Lung (tissue), 11 donors: ENCODE measurements at regions not wholly inside any gene's neighbourhood (a gene's known extent, or its start where the extent isn't known, plus 50 kb on each side); places are given as distances from the start of the nearest gene placed in this dataset.

Experiments used
- ATAC-seq: fragments of 200-7000 bp; cut with Tn5 transposase; one replicate; pipeline ENCODE4 v1.9.1; 2020; ENCODE audit warnings: moderate number of reproducible peaks; ENCODE audit not compliant: insufficient read depth, low FRiP score
- DNase-seq, 3 donors: peaks; one replicate each; pipeline ENCODE4 v3.0.0-alpha.2; 2013 to 2017
- H3K27ac ChIP-seq, 2 donors: one replicate each; pipeline ENCODE4 v1.5.1; 2013; ENCODE audit warnings: mild to moderate bottlenecking in 2 of 2, moderate library complexity in 2 of 2, control low read depth in 1 of 2, inconsistent platforms in 1 of 2, low read depth in 1 of 2, low read length in 1 of 2
- H3K27me3 ChIP-seq, 3 donors: one replicate each; pipeline ENCODE4 v1.5.1; 2013; ENCODE audit warnings: low read length in 2 of 3; ENCODE audit not compliant: control insufficient read depth in 3 of 3, insufficient read depth in 3 of 3
- H3K36me3 ChIP-seq, 4 donors: one replicate each; pipeline ENCODE4 v1.5.1; 2013; ENCODE audit warnings: low read length in 4 of 4, mild to moderate bottlenecking in 1 of 4, moderate library complexity in 1 of 4; ENCODE audit not compliant: control insufficient read depth in 4 of 4, insufficient read depth in 4 of 4
- H3K4me1 ChIP-seq, 5 donors: one replicate each; pipeline ENCODE4 v1.5.1; 2013; ENCODE audit warnings: low read length in 5 of 5, mild to moderate bottlenecking in 2 of 5, moderate library complexity in 1 of 5; ENCODE audit not compliant: control insufficient read depth in 5 of 5, insufficient read depth in 5 of 5
- H3K4me3 ChIP-seq: one replicate; pipeline ENCODE4 v1.5.1; 2013; ENCODE audit warnings: mild to moderate bottlenecking, control low read depth, moderate library complexity
- H3K9ac ChIP-seq, 2 donors: one replicate each; pipeline ENCODE4 v1.5.1; 2013; ENCODE audit warnings: low read length in 2 of 2, control low read depth in 1 of 2; ENCODE audit not compliant: insufficient read depth in 1 of 2
- H3K9me3 ChIP-seq, 4 donors: one replicate each; pipeline ENCODE4 v1.5.1; 2013; ENCODE audit warnings: low read length in 3 of 4, mild to moderate bottlenecking in 1 of 4, moderate library complexity in 1 of 4; ENCODE audit not compliant: control insufficient read depth in 4 of 4, insufficient read depth in 3 of 4
- WGBS, 2 donors: extraction: QIAGEN DNeasy Blood & Tissue Kit; methylation state at CpG; one replicate each; pipeline ENCODE4 v1.1.7; 2013; 5-methylcytosine and 5-hydroxymethylcytosine counted together
- TF ChIP-seq, protein P1 (sequence below): IDR thresholded peaks from 2 replicates; pipeline ENCODE4 v1.5.1; 2012; ENCODE audit warnings: mild to moderate bottlenecking; ENCODE audit errors: control extremely low read depth, extremely low read depth
- donor health status: control.
- donor health status: control.
- donor health status: Bipolar disorder and iron deficiency.
- donor health status: healthy.
- donor health status: DM: yes; HTN: yes; CAD: no.

DNA sequence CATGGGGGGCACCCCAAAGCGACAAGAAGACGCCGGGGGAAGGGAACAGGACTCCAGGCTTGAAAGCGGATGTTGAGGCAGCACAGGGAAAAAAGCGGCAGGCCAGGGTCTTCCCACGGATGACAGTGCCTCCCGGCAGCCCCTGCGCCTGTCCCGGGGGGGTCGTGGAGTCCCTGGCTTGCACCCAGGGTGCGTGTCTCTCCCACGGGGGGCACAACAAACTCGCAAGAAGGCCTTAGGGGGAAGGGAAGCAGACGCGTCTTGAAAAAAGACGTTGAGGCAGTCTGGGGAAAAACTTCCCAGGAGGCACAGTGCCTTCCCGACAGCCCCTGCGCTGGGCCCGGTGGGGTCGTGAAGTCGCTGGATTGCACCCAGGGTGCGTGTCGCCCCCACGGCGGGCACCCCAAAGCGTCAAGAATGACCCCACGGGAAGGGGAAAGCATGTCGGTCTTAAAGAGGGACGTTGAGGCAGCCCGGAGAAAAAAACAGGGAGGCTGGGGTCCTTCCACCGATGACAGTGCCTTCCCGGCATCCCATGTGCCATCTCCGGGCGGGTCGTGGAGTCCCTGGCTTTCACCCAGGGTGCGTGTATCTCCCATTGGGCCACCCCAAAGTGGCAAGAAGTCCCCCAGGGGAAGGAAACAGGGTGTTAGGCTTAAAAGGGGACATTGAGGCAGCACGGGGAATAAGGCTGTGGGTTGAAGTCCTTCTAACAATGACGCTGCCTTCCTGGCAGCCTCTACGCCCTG lies 159.9 kb upstream of the ALG10B start:
- TF ChIP-seq, protein P1, sequence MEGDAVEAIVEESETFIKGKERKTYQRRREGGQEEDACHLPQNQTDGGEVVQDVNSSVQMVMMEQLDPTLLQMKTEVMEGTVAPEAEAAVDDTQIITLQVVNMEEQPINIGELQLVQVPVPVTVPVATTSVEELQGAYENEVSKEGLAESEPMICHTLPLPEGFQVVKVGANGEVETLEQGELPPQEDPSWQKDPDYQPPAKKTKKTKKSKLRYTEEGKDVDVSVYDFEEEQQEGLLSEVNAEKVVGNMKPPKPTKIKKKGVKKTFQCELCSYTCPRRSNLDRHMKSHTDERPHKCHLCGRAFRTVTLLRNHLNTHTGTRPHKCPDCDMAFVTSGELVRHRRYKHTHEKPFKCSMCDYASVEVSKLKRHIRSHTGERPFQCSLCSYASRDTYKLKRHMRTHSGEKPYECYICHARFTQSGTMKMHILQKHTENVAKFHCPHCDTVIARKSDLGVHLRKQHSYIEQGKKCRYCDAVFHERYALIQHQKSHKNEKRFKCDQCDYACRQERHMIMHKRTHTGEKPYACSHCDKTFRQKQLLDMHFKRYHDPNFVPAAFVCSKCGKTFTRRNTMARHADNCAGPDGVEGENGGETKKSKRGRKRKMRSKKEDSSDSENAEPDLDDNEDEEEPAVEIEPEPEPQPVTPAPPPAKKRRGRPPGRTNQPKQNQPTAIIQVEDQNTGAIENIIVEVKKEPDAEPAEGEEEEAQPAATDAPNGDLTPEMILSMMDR, result no peak
- Histone ChIP-seq H3K4me3 (no peak overlapping the region), H3K9ac (no peak overlapping the region), H3K9me3 (peaks cover 0 to 4% (median 0%) of the 10 kb centered on the region in 4 donors), H3K27me3 (no peaks in the 10 kb centered on the region), H3K27ac (no peak overlapping the region), H3K36me3 (no peaks in the 10 kb centered on the region), H3K4me1 (no peaks in the 10 kb centered on the region)
- WGBS, 2 donors, result 85 to 90% methylated on average over 36 to 39 of the region's 39 CpGs
- DNase-seq (no peak), ATAC-seq (no peak)

- Histone ChIP-seq H3K4me3 (no peak overlapping the region), H3K9ac (no peak overlapping the region), H3K36me3 (no peaks in the 10 kb centered on the region), H3K9me3 (peaks cover 0 to 8% (median 0%) of the 10 kb centered on the region in 4 donors), H3K27ac (no peak overlapping the region), H3K4me1 (no peaks in the 10 kb centered on the region), H3K27me3 (no peaks in the 10 kb centered on the region)
- WGBS, 2 donors, result 91% methylated on average over 39 of the region's 39 CpGs
- ATAC-seq (no peak), DNase-seq (no peak)
- TF ChIP-seq, protein P1, result no peak
These were observed 159.2 kb upstream of the ALG10B start for GRCh38 chr12:38157274-38157932.

- no peaks in the 10 kb centered on the region for H3K36me3 ChIP-seq
- no peaks in the 10 kb centered on the region for H3K4me1 ChIP-seq
- H3K9me3 ChIP-seq, result peaks cover 0 to 8% (median 0%) of the 10 kb centered on the region in 4 donors
- no peak for ATAC-seq
- no peak overlapping the region for H3K27ac ChIP-seq
- no peak overlapping the region for H3K4me3 ChIP-seq
- H3K9ac ChIP-seq, result no peak overlapping the region
- DNase-seq, result no peak
- 92 to 95% methylated on average over 28 of the region's 28 CpGs for WGBS, 2 donors
- H3K27me3 ChIP-seq, result no peaks in the 10 kb centered on the region
- TF ChIP-seq, protein P1, result no peak
These were observed 158.6 kb upstream of the ALG10B start for GRCh38 chr12:38157933-38158401.
